ENCODE measurements at regions not wholly inside any gene's neighbourhood (a gene's known extent, or its start where the extent isn't known, plus 50 kb on each side); places are given as distances from the start of the nearest gene placed in this dataset.

- DNase-seq: no peak
- no peaks in the 10 kb centered on the region for H3K36me3 ChIP-seq
- no peaks in the 10 kb centered on the region for H3K27me3 ChIP-seq
Observed at GRCh38 chr1:87647430-87648177, 318.9 kb downstream of the LMO4 start.

GRCh38 chr1:87648323-87649119 is 319.8 kb downstream of the LMO4 start:
- no peak overlapping the region for H3K4me3 ChIP-seq
- no peaks in the 10 kb centered on the region for H3K27me3 ChIP-seq
- no peaks in the 10 kb centered on the region for H3K9me3 ChIP-seq
- H3K4me1 ChIP-seq: no peaks in the 10 kb centered on the region
- no peak for TF ChIP-seq POLR2AphosphoS5 (IDR thresholded peaks at IDR 0.05)
- no peak for TF ChIP-seq POLR2A (IDR thresholded peaks at IDR 0.05)
- TF ChIP-seq EP300 (IDR thresholded peaks at IDR 0.05): no peak
- no peak for TF ChIP-seq CTCF (IDR thresholded peaks at IDR 0.05)
- H3K27ac ChIP-seq: no peak overlapping the region
- no peaks in the 10 kb centered on the region for H3K36me3 ChIP-seq
- 92 to 94% methylated on average over 4 of the region's 4 CpGs for WGBS, 2 donors
- DNase-seq: no peak
- ATAC-seq (ENCODE audit: low FRiP score in 2 of 2): no peak

More at GRCh38 chr1:87647430-87648177, 318.9 kb downstream of the LMO4 start:
- Histone ChIP-seq H3K4me1 (no peaks in the 10 kb centered on the region), H3K9me3 (no peaks in the 10 kb centered on the region), H3K4me3 (no peak overlapping the region), H3K27ac (no peak overlapping the region)
- WGBS, 2 donors: 77 to 83% methylated on average over 6 of the region's 6 CpGs
- no peak for ATAC-seq (ENCODE audit: low FRiP score in 2 of 2)
- TF ChIP-seq POLR2A (IDR thresholded peaks at IDR 0.05): no peak
- TF ChIP-seq CTCF (IDR thresholded peaks at IDR 0.05): no peak
- TF ChIP-seq EP300 (IDR thresholded peaks at IDR 0.05): no peak
- no peak for TF ChIP-seq POLR2AphosphoS5 (IDR thresholded peaks at IDR 0.05)

GRCh38 chr1:87650306-87650705 is 321.6 kb downstream of the LMO4 start:
- WGBS, 2 donors: 82 to 99% methylated on average over 5 of the region's 5 CpGs
- H3K36me3 ChIP-seq: no peaks in the 10 kb centered on the region
- ATAC-seq (ENCODE audit: low FRiP score in 2 of 2): no peak
- H3K27ac ChIP-seq: no peak overlapping the region
- H3K4me1 ChIP-seq: no peaks in the 10 kb centered on the region
- H3K9me3 ChIP-seq: no peaks in the 10 kb centered on the region
- no peaks in the 10 kb centered on the region for H3K27me3 ChIP-seq
- no peak for DNase-seq
- TF ChIP-seq EP300 (IDR thresholded peaks at IDR 0.05) (no peak), CTCF (IDR thresholded peaks at IDR 0.05) (no peak), POLR2A (IDR thresholded peaks at IDR 0.05) (no peak), POLR2AphosphoS5 (IDR thresholded peaks at IDR 0.05) (no peak)
- H3K4me3 ChIP-seq: no peak overlapping the region

GRCh38 chr1:87652176-87652575 is 323.5 kb downstream of the LMO4 start:
- no peak for DNase-seq
- Histone ChIP-seq H3K27me3 (no peaks in the 10 kb centered on the region), H3K4me3 (no peak overlapping the region), H3K36me3 (no peaks in the 10 kb centered on the region), H3K4me1 (no peaks in the 10 kb centered on the region), H3K27ac (no peak overlapping the region), H3K9me3 (no peaks in the 10 kb centered on the region)
- ATAC-seq (ENCODE audit: low FRiP score in 2 of 2): no peak
- TF ChIP-seq POLR2A (IDR thresholded peaks at IDR 0.05): no peak
- no peak for TF ChIP-seq CTCF (IDR thresholded peaks at IDR 0.05)
- TF ChIP-seq POLR2AphosphoS5 (IDR thresholded peaks at IDR 0.05): no peak
- no peak for TF ChIP-seq EP300 (IDR thresholded peaks at IDR 0.05)
- 87 to 97% methylated on average over 3 of the region's 3 CpGs for WGBS, 2 donors
